Vagina (tissue), 2 donors: ENCODE measurements at regions not wholly inside any gene's neighbourhood (a gene's known extent, or its start where the extent isn't known, plus 50 kb on each side); places are given as distances from the start of the nearest gene placed in this dataset.

Source experiments
- POLR2A ChIP-seq, 2 donors: fragments of 450-650 bp; IDR thresholded peaks; one replicate each; pipeline ENCODE4 v1.6.1; 2017; ENCODE audit warnings: antibody characterized with exemption in 2 of 2, mild to moderate bottlenecking in 2 of 2, moderate library complexity in 2 of 2
- POLR2AphosphoS5 ChIP-seq, 2 donors: sonication (generic); formaldehyde crosslinking; IDR thresholded peaks; one replicate each; pipeline ENCODE4 v1.9.0; 2017; ENCODE audit warnings: antibody characterized with exemption in 2 of 2, mild to moderate bottlenecking in 2 of 2, low read depth in 1 of 2; ENCODE audit not compliant: insufficient read depth in 1 of 2

- TF ChIP-seq POLR2AphosphoS5 (IDR thresholded peaks at IDR 0.05; ENCODE audit: insufficient read depth in 1 of 2, low read depth in 1 of 2): no peak
- TF ChIP-seq POLR2A (IDR thresholded peaks at IDR 0.05): no peak
Observed at GRCh38 chr4:186341655-186342054, 75.7 kb downstream of the F11 start.
